ENCODE measurements at regions not wholly inside any gene's neighbourhood (a gene's known extent, or its start where the extent isn't known, plus 50 kb on each side); places are given as distances from the start of the nearest gene placed in this dataset.

DNA sequence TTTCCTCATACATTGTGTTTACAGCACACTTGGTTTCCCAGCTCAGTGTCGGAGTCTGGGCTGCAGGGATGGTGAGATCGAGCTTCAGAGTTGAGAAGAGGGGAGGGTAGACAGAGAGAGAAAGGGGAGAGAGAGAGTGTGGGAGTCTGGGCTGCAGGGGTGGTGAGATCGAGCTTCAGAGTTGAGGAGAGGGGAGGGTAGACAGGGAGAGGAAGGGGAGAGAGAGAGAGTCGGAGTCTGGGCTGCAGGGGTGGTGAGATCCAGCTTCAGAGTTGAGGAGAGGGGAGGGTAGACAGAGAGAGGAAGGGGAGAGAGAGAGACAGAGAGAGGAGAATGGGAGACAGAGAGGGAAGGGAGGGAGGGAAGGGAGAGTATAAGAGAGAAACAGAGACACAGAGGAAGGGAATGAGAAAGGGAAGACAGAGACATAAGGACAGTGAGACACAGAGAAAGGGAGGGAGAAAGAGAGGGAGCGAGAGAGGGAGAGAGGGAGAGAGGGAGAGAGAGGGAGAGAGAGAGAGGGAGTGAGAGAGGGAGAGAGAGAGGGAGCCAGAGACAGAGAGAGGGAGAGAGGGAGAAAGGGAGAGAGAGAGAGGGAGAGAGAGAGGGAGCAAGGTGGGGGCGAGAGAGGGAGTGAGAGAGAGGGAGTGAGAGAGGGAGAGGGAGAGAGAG lies 222.7 kb upstream of the GMDS start:
- H3K4me3 ChIP-seq, result no peak overlapping the region
- no peak overlapping the region for H3K27ac ChIP-seq
- no peaks in the 10 kb centered on the region for H3K9me3 ChIP-seq
- no peak for DNase-seq (ENCODE audit: low spot score)
- TF ChIP-seq, protein P1, sequence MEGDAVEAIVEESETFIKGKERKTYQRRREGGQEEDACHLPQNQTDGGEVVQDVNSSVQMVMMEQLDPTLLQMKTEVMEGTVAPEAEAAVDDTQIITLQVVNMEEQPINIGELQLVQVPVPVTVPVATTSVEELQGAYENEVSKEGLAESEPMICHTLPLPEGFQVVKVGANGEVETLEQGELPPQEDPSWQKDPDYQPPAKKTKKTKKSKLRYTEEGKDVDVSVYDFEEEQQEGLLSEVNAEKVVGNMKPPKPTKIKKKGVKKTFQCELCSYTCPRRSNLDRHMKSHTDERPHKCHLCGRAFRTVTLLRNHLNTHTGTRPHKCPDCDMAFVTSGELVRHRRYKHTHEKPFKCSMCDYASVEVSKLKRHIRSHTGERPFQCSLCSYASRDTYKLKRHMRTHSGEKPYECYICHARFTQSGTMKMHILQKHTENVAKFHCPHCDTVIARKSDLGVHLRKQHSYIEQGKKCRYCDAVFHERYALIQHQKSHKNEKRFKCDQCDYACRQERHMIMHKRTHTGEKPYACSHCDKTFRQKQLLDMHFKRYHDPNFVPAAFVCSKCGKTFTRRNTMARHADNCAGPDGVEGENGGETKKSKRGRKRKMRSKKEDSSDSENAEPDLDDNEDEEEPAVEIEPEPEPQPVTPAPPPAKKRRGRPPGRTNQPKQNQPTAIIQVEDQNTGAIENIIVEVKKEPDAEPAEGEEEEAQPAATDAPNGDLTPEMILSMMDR (IDR thresholded peaks at IDR 0.05), result no peak
- H3K36me3 ChIP-seq, result no peaks in the 10 kb centered on the region
- H3K4me1 ChIP-seq, result no peaks in the 10 kb centered on the region
- no peaks in the 10 kb centered on the region for H3K27me3 ChIP-seq

DNA sequence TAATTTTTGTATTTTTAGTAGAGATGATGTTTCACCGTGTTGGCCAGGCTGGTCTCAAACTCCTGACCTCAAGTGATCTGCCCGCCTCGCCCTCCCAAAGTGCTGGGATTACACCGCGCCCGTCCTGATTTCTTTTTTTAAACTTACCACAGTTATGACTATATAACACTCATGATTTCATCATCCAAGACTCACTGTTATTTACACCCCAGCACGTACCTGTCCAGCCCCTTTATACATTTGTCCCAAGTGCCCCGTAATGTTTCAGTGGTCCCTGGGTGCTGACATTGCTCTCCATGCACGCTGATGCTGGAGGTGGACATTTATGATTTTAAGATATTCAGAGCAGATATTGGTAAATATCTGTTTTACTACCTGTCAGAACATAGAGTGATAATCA lies 219.9 kb upstream of the GMDS start:
- no peak for DNase-seq (ENCODE audit: low spot score)
- Histone ChIP-seq H3K9me3 (no peaks in the 10 kb centered on the region), H3K4me1 (no peaks in the 10 kb centered on the region), H3K27me3 (no peaks in the 10 kb centered on the region), H3K4me3 (no peak overlapping the region), H3K36me3 (no peaks in the 10 kb centered on the region), H3K27ac (no peak overlapping the region)
- TF ChIP-seq, protein P1 (IDR thresholded peaks at IDR 0.05), result no peak

DNA sequence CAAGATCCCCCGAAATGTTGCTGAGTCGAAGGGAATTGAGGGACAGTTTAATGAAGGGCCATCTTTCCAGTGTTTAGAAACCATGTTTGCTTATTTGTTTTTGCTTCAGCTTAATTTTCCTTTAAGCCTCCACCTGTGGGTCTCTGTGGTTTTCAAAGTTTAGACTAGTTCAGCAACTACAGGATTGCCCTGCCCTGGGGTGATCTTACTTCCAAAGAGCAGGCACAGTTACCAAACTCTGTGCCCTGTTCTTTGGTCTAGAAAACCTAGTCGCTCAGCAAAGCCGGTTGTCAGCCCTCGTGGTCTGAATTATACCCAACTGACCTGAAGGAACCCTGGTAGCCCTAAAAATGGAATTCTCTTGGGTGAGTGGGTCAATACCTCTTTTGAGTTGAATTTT lies 219.2 kb upstream of the GMDS start:
- Histone ChIP-seq H3K27me3 (no peaks in the 10 kb centered on the region), H3K9me3 (no peaks in the 10 kb centered on the region), H3K36me3 (no peaks in the 10 kb centered on the region), H3K27ac (no peak overlapping the region), H3K4me1 (no peaks in the 10 kb centered on the region), H3K4me3 (no peak overlapping the region)
- no peak for DNase-seq (ENCODE audit: low spot score)
- TF ChIP-seq, protein P1 (IDR thresholded peaks at IDR 0.05), result no peak

DNA sequence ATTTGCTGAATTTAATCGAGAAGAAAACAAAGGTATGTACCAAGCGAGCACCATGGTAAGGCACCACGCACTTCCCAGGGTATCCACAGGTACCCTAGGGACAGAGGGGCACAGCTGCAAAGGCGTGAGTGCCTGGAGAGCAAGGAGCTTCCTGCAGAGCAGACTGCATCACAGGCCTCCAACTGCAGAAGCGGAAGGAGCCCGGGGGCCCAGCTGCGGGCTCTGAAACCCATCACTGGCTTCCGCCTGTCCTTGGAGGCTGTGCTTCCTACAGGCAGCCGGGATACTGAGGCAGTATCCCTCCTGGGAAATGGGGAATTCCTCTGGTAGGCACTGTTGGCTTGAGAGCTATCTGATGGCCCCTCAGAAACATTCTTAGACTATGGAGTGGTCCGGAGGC lies 217.4 kb upstream of the GMDS start:
- TF ChIP-seq, protein P1 (IDR thresholded peaks at IDR 0.05), result no peak
- DNase-seq (ENCODE audit: low spot score), result no peak
- no peaks in the 10 kb centered on the region for H3K36me3 ChIP-seq

DNA sequence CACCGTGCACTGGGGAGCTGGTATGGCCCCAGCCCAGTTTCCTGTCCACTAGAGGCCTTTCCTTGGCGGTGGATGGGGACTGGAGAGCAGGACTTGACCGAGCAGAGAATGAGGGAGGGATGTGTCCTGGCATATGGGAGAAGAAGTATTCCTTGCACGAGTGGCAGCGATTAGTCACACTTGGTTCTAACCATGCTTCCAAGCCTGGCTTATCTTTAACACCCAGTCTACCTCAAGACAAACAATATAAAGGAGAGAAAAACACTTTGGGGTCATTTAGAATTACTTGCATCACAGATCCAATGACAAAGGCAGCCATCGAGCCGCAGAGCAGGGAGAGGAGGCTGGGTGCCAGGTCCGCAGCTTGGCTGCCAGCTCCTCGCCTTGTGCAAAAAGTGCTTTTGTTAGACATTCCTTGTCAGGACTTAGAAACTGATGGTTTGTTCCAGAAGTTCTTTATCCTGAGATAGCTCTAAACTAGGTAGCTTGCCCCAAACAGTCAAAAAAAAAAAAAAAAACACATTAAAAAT lies 214.9 kb upstream of the GMDS start:
- TF ChIP-seq, protein P1 (IDR thresholded peaks at IDR 0.05), result no peak
- no peak for DNase-seq (ENCODE audit: low spot score)
- Histone ChIP-seq H3K27me3 (no peaks in the 10 kb centered on the region), H3K4me1 (no peaks in the 10 kb centered on the region), H3K4me3 (no peak overlapping the region), H3K36me3 (no peaks in the 10 kb centered on the region), H3K9me3 (no peaks in the 10 kb centered on the region), H3K27ac (no peak overlapping the region)

More for the DNA sequence above, 217.4 kb upstream of the GMDS start:
- no peak overlapping the region for H3K4me3 ChIP-seq
- no peaks in the 10 kb centered on the region for H3K4me1 ChIP-seq
- no peaks in the 10 kb centered on the region for H3K27me3 ChIP-seq
- H3K9me3 ChIP-seq, result no peaks in the 10 kb centered on the region
- no peak overlapping the region for H3K27ac ChIP-seq

DNA sequence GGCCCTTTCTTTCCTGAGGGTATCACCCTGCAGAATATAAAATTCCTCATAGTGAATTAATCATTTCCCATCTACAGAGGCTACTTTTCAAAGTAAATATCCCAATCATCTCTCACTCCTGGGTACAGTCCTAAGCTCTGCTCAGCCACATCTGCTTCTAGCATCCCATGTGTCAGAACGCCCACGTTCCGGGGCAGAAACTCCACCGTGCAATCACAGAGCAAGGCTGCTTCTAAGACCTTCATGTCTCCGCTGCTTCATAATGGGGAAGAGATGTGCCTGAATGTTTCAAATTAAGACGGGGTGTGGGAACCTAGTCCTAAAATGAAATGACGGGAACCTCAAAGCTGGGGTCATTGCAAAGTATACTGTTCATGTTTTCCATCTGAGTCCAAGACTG lies 208.8 kb upstream of the GMDS start:
- Histone ChIP-seq H3K27me3 (no peaks in the 10 kb centered on the region), H3K36me3 (no peaks in the 10 kb centered on the region), H3K27ac (no peak overlapping the region), H3K4me1 (peaks cover 0 to 9% of the 10 kb centered on the region in 2 donors), H3K4me3 (no peak overlapping the region), H3K9me3 (no peaks in the 10 kb centered on the region)
- TF ChIP-seq, protein P1 (IDR thresholded peaks at IDR 0.05), result no peak
- no peak for DNase-seq (ENCODE audit: low spot score)
